ENCODE measurements at regions not wholly inside any gene's neighbourhood (a gene's known extent, or its start where the extent isn't known, plus 50 kb on each side); places are given as distances from the start of the nearest gene placed in this dataset.
A peak's percentile ranks its signal among the peaks of the same experiment; 100 is the strongest.

- no peak overlapping the region for H3K4me3 ChIP-seq (replicated peaks in 1 of 2; ENCODE audit: low read depth in 2 of 2, low read length in 2 of 2)
- TF ChIP-seq CTCF (IDR thresholded peaks at IDR 0.05; ENCODE audit: low read depth, low read length), result peak; percentile 5
- peak; percentile 31 to 76 for DNase-seq (ENCODE audit: low read depth in 2 of 2)
Observed at GRCh38 chr10:83607959-83608745, 531.2 kb upstream of the GHITM start.

DNA sequence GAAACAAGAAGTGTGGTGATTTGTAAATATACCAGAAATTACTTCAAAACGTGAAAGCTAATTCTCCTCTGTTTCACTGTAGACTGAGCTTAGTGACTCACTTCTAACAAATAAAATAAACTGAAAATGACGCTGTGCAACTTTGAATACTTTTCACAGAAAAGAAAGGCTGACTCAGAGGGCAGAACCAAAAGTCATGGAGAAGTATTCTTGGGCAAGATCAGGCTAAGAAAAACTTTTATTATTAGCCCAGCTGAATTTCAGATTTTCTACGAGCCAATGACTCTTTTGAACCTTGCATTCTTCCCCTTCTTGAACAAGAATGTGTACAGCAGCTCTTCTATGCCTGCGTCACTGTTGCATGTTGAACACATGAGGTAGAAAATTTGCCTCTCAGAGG lies 527.3 kb upstream of the GHITM start:
- no peak overlapping the region for H3K4me3 ChIP-seq (replicated peaks in 1 of 2; ENCODE audit: low read depth in 2 of 2, low read length in 2 of 2)
- peak; percentile 44 to 90 for DNase-seq (ENCODE audit: low read depth in 2 of 2)
- no peak for TF ChIP-seq CTCF (IDR thresholded peaks at IDR 0.05; ENCODE audit: low read depth, low read length)

DNA sequence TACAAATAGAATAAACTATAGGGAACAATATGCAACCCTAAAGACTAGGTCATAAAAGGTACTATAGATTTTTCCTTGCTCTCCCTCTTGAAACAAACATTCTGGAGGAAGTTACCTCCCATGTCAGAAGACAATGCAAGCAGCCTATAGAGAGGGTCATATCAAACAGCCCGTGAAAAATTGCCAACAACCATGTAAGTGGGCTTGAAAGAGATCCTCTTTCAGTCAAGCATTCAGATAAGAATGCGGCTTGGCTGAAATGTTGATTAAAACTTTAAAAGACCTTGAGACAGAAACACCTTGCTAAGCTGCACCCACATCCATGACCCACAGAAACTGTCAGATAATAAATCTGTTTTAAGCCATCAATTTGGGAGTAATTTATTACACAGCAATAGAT lies 526.6 kb upstream of the GHITM start:
- TF ChIP-seq CTCF (IDR thresholded peaks at IDR 0.05; ENCODE audit: low read depth, low read length), result no peak
- DNase-seq (ENCODE audit: low read depth in 2 of 2), result no peak
- H3K4me3 ChIP-seq (replicated peaks in 1 of 2; ENCODE audit: low read depth in 2 of 2, low read length in 2 of 2), result no peak overlapping the region

DNA sequence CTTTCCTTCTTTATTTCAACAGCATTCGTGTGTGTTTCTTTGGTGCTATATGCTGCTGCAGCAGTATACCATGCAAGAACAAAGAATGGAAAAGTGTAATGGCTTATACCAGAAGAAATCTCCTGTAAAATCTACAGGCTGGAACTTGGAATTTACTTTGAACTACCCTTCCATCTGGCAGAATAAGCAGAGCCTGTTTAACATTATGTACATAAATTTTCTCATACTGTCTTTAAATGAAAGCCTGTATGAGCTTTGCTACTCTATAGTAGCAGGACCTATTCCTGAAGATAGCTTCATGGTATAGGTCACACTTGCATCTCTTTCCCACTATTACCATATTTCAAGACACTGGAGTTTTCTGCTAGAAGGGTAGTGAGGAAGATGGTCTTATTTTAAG lies 522.1 kb upstream of the GHITM start:
- H3K4me3 ChIP-seq (replicated peaks in 1 of 2; ENCODE audit: low read depth in 2 of 2, low read length in 2 of 2), result no peak overlapping the region
- no peak for TF ChIP-seq CTCF (IDR thresholded peaks at IDR 0.05; ENCODE audit: low read depth, low read length)
- no peak for DNase-seq (ENCODE audit: low read depth in 2 of 2)

GRCh38 chr10:83617692-83618545 lies 521.4 kb upstream of the GHITM start:
- DNase-seq (ENCODE audit: low read depth in 2 of 2), result no peak
- no peak for TF ChIP-seq CTCF (IDR thresholded peaks at IDR 0.05; ENCODE audit: low read depth, low read length)
- H3K4me3 ChIP-seq (replicated peaks in 1 of 2; ENCODE audit: low read depth in 2 of 2, low read length in 2 of 2), result no peak overlapping the region

DNA sequence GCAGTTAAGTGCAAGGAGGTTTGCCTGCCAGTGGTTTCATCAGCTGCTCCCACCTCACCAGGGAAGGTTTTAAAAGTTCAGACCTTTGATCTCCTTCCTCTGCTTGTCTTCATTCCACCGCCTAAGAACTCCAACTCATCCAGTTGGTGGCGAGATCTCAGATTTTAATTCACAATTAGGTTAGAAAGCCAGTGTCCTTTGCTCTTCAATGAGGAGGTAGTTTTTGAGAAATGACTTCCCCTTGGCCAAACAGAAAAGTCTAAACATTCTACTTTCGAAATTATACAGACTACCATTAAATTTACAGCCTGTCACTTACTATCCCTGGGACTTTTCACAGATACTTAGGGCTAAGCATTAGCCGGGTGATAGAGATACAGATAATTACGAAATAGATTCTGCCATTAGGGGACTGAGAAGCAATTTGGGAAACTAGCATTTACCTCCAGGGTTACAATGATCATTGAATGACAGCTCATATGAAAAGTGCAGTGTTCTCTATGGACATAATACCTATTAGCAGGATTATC lies 513.4 kb upstream of the GHITM start:
- no peak for DNase-seq (ENCODE audit: low read depth in 2 of 2)
- TF ChIP-seq CTCF (IDR thresholded peaks at IDR 0.05; ENCODE audit: low read depth, low read length), result no peak
- H3K4me3 ChIP-seq (replicated peaks in 1 of 2; ENCODE audit: low read depth in 2 of 2, low read length in 2 of 2), result no peak overlapping the region

All from cardiac fibroblast (primary cell).